ENCODE measurements at regions not wholly inside any gene's neighbourhood (a gene's known extent, or its start where the extent isn't known, plus 50 kb on each side); places are given as distances from the start of the nearest gene placed in this dataset.

DNA sequence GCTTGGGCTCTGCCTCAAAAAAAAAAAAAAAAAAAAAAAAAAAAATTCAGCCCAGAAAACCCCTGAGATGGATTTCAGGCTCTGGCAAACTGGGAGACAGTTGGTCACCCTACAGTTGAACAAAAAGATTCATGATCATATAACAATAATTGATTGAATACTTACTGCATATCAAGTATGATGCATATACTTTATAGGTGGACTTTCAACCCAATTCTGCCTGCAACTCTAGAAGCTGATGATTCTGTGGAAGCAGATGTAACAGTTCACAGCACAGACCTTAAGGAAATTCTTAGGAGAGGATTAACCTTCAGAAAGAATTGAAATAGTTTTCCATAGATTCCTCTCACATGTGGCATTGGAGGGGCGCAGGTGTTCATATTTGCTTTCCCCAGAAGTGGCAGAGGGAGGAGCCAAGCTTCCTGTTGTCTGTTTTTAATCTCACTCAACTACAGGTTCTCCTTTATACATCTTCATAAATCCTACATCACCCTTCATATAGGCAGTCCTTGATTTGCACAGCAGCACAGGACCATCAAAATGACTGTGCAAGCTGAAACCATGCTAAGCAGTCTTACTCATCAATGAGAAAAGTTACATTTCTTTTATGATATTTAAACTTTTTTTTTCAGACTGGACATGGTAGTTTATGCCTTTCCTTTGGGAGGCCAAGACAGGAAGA lies 149.4 kb upstream of the KLF3 start:
- TF ChIP-seq EP300 (IDR thresholded peaks at IDR 0.05): no peak
- TF ChIP-seq POLR2A (IDR thresholded peaks at IDR 0.05): no peak
- TF ChIP-seq, protein P1, sequence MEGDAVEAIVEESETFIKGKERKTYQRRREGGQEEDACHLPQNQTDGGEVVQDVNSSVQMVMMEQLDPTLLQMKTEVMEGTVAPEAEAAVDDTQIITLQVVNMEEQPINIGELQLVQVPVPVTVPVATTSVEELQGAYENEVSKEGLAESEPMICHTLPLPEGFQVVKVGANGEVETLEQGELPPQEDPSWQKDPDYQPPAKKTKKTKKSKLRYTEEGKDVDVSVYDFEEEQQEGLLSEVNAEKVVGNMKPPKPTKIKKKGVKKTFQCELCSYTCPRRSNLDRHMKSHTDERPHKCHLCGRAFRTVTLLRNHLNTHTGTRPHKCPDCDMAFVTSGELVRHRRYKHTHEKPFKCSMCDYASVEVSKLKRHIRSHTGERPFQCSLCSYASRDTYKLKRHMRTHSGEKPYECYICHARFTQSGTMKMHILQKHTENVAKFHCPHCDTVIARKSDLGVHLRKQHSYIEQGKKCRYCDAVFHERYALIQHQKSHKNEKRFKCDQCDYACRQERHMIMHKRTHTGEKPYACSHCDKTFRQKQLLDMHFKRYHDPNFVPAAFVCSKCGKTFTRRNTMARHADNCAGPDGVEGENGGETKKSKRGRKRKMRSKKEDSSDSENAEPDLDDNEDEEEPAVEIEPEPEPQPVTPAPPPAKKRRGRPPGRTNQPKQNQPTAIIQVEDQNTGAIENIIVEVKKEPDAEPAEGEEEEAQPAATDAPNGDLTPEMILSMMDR (IDR thresholded peaks at IDR 0.05): no peak
- no peak for TF ChIP-seq POLR2AphosphoS5 (IDR thresholded peaks at IDR 0.05)

Measured in gastroesophageal sphincter (tissue), 3 donors.